Activated naive CD8-positive, alpha-beta T cell treated with anti-CD3 and anti-CD28 coated beads for 36 hours (primary cell): ENCODE measurements at regions not wholly inside any gene's neighbourhood (a gene's known extent, or its start where the extent isn't known, plus 50 kb on each side); places are given as distances from the start of the nearest gene placed in this dataset.
"Not testable (repeated sequence)": the region's sequence is repeated elsewhere in the genome, so short reads cannot be mapped to it uniquely, and the experiment has no call there.

ENCODE experiments used
- DNase-seq: peaks from one replicate; pipeline ENCODE4 v3.0.0; 2021
- H3K27ac Mint-ChIP-seq: one replicate; pipeline ENCODE4 v1.8.0; 2022; ENCODE audit warnings: mild to moderate bottlenecking, moderate library complexity, mixed read lengths
- H3K27me3 Mint-ChIP-seq: one replicate; pipeline ENCODE4 v1.8.0; 2022; ENCODE audit warnings: mild to moderate bottlenecking, mixed read lengths
- H3K36me3 Mint-ChIP-seq: one replicate; pipeline ENCODE4 v1.8.0; 2021; ENCODE audit warnings: mild to moderate bottlenecking, mixed read lengths
- H3K4me1 Mint-ChIP-seq: one replicate; pipeline ENCODE4 v1.8.0; 2021; ENCODE audit warnings: mixed read lengths
- H3K4me3 Mint-ChIP-seq: one replicate; pipeline ENCODE4 v1.8.0; 2022; ENCODE audit warnings: mild to moderate bottlenecking, moderate library complexity, mixed read lengths
- H3K9me3 Mint-ChIP-seq: one replicate; pipeline ENCODE4 v1.8.0; 2022; ENCODE audit warnings: mixed read lengths

GRCh38 chr17:71850812-71851211 is 270.0 kb upstream of the SOX9 start:
- Mint-ChIP-seq H3K36me3 (no peaks in the 10 kb centered on the region), H3K4me1 (no peaks in the 10 kb centered on the region), H3K9me3 (no peaks in the 10 kb centered on the region), H3K27ac (no peak overlapping the region), H3K4me3 (no peak overlapping the region), H3K27me3 (no peaks in the 10 kb centered on the region)
- no peak for DNase-seq

- no peak for DNase-seq
- Mint-ChIP-seq H3K27me3 (no peaks in the 10 kb centered on the region), H3K9me3 (no peaks in the 10 kb centered on the region)
These were observed 265.8 kb upstream of the SOX9 start for GRCh38 chr17:71855010-71855409.

GRCh38 chr17:71864755-71865154 is 256.1 kb upstream of the SOX9 start:
- Mint-ChIP-seq H3K9me3 (no peaks in the 10 kb centered on the region), H3K27ac (no peak overlapping the region), H3K27me3 (no peaks in the 10 kb centered on the region), H3K4me1 (no peaks in the 10 kb centered on the region), H3K4me3 (no peak overlapping the region), H3K36me3 (no peaks in the 10 kb centered on the region)
- no peak for DNase-seq

More at GRCh38 chr17:71855010-71855409, 265.8 kb upstream of the SOX9 start:
- H3K4me1 Mint-ChIP-seq: no peaks in the 10 kb centered on the region
- H3K27ac Mint-ChIP-seq: no peak overlapping the region
- no peak overlapping the region for H3K4me3 Mint-ChIP-seq
- H3K36me3 Mint-ChIP-seq: no peaks in the 10 kb centered on the region

- no peaks in the 10 kb centered on the region for H3K9me3 Mint-ChIP-seq
- no peak for DNase-seq
- H3K36me3 Mint-ChIP-seq: no peaks in the 10 kb centered on the region
- no peaks in the 10 kb centered on the region for H3K27me3 Mint-ChIP-seq
- H3K4me1 Mint-ChIP-seq: no peaks in the 10 kb centered on the region
- no peak overlapping the region for H3K4me3 Mint-ChIP-seq
- H3K27ac Mint-ChIP-seq: no peak overlapping the region
These were observed 254.7 kb upstream of the SOX9 start for GRCh38 chr17:71866095-71866494.

GRCh38 chr17:71869293-71869692 is 251.5 kb upstream of the SOX9 start:
- H3K27me3 Mint-ChIP-seq: no peaks in the 10 kb centered on the region
- H3K9me3 Mint-ChIP-seq: no peaks in the 10 kb centered on the region
- no peaks in the 10 kb centered on the region for H3K36me3 Mint-ChIP-seq
- no peaks in the 10 kb centered on the region for H3K4me1 Mint-ChIP-seq
- H3K4me3 Mint-ChIP-seq: no peak overlapping the region
- DNase-seq: no peak
- H3K27ac Mint-ChIP-seq: no peak overlapping the region

GRCh38 chr17:71869841-71870545 is 250.8 kb upstream of the SOX9 start:
- Mint-ChIP-seq H3K27ac (no peak overlapping the region), H3K4me1 (no peaks in the 10 kb centered on the region), H3K4me3 (no peak overlapping the region), H3K27me3 (no peaks in the 10 kb centered on the region), H3K9me3 (no peaks in the 10 kb centered on the region), H3K36me3 (no peaks in the 10 kb centered on the region)
- DNase-seq: no peak

GRCh38 chr17:71870546-71870862 is 250.3 kb upstream of the SOX9 start:
- Mint-ChIP-seq H3K27ac (no peak overlapping the region), H3K9me3 (no peaks in the 10 kb centered on the region), H3K4me1 (no peaks in the 10 kb centered on the region), H3K4me3 (no peak overlapping the region), H3K27me3 (no peaks in the 10 kb centered on the region), H3K36me3 (no peaks in the 10 kb centered on the region)
- no peak for DNase-seq

GRCh38 chr17:71872843-71873485 is 247.9 kb upstream of the SOX9 start:
- Mint-ChIP-seq H3K9me3 (no peaks in the 10 kb centered on the region), H3K4me3 (no peak overlapping the region), H3K36me3 (no peaks in the 10 kb centered on the region), H3K27me3 (no peaks in the 10 kb centered on the region), H3K27ac (no peak overlapping the region), H3K4me1 (no peaks in the 10 kb centered on the region)
- no peak for DNase-seq

GRCh38 chr17:71874773-71875172 is 246.0 kb upstream of the SOX9 start:
- H3K4me3 Mint-ChIP-seq, H3K27me3 Mint-ChIP-seq, H3K9me3 Mint-ChIP-seq, DNase-seq, H3K4me1 Mint-ChIP-seq, H3K27ac Mint-ChIP-seq, H3K36me3 Mint-ChIP-seq: not testable (repeated sequence)

- Mint-ChIP-seq H3K4me1 (no peaks in the 10 kb centered on the region), H3K27me3 (peaks cover 3% of the 10 kb centered on the region), H3K36me3 (no peaks in the 10 kb centered on the region), H3K27ac (no peak overlapping the region), H3K9me3 (no peaks in the 10 kb centered on the region), H3K4me3 (no peak overlapping the region)
- no peak for DNase-seq
These were observed 242.5 kb upstream of the SOX9 start for GRCh38 chr17:71878271-71878670.

- Mint-ChIP-seq H3K36me3 (no peaks in the 10 kb centered on the region), H3K27ac (no peak overlapping the region), H3K4me3 (no peak overlapping the region), H3K9me3 (no peaks in the 10 kb centered on the region), H3K27me3 (peaks cover 3% of the 10 kb centered on the region), H3K4me1 (no peaks in the 10 kb centered on the region)
- no peak for DNase-seq
These were observed 241.8 kb upstream of the SOX9 start for GRCh38 chr17:71878998-71879397.

GRCh38 chr17:71881041-71881440 is 239.8 kb upstream of the SOX9 start:
- Mint-ChIP-seq H3K27ac (no peak overlapping the region), H3K36me3 (peaks cover 1% of the 10 kb centered on the region), H3K9me3 (peaks cover 3% of the 10 kb centered on the region), H3K4me1 (no peaks in the 10 kb centered on the region), H3K4me3 (no peak overlapping the region), H3K27me3 (peaks cover 3% of the 10 kb centered on the region)
- DNase-seq: no peak

- Mint-ChIP-seq H3K36me3 (peaks cover 1% of the 10 kb centered on the region), H3K27ac (no peak overlapping the region), H3K4me1 (no peaks in the 10 kb centered on the region), H3K9me3 (peaks cover 3% of the 10 kb centered on the region), H3K4me3 (no peak overlapping the region), H3K27me3 (peaks cover 3% of the 10 kb centered on the region)
- no peak for DNase-seq
These were observed 239.2 kb upstream of the SOX9 start for GRCh38 chr17:71881581-71881980.

GRCh38 chr17:71883258-71883657 is 237.6 kb upstream of the SOX9 start:
- no peak for DNase-seq
- Mint-ChIP-seq H3K9me3 (peaks cover 3% of the 10 kb centered on the region), H3K36me3 (peaks cover 1% of the 10 kb centered on the region), H3K27ac (no peak overlapping the region), H3K4me1 (no peaks in the 10 kb centered on the region), H3K4me3 (no peak overlapping the region), H3K27me3 (peaks cover 3% of the 10 kb centered on the region)

GRCh38 chr17:71883845-71884244 is 237.0 kb upstream of the SOX9 start:
- no peak for DNase-seq
- H3K27me3 Mint-ChIP-seq: peaks cover 3% of the 10 kb centered on the region
- H3K36me3 Mint-ChIP-seq: peaks cover 1% of the 10 kb centered on the region
- no peaks in the 10 kb centered on the region for H3K4me1 Mint-ChIP-seq
- H3K4me3 Mint-ChIP-seq: no peak overlapping the region
- no peak overlapping the region for H3K27ac Mint-ChIP-seq
- peaks cover 3% of the 10 kb centered on the region for H3K9me3 Mint-ChIP-seq

GRCh38 chr17:71885662-71886061 is 235.2 kb upstream of the SOX9 start:
- H3K27ac Mint-ChIP-seq: no peak overlapping the region

More at GRCh38 chr17:71885662-71886061, 235.2 kb upstream of the SOX9 start:
- H3K4me1 Mint-ChIP-seq: no peaks in the 10 kb centered on the region
- DNase-seq: no peak
- H3K36me3 Mint-ChIP-seq: peaks cover 1% of the 10 kb centered on the region
- peaks cover 4% of the 10 kb centered on the region for H3K9me3 Mint-ChIP-seq
- peaks cover 3% of the 10 kb centered on the region for H3K27me3 Mint-ChIP-seq
- H3K4me3 Mint-ChIP-seq: no peak overlapping the region
